ENCODE measurements at regions not wholly inside any gene's neighbourhood (a gene's known extent, or its start where the extent isn't known, plus 50 kb on each side); places are given as distances from the start of the nearest gene placed in this dataset.

DNA sequence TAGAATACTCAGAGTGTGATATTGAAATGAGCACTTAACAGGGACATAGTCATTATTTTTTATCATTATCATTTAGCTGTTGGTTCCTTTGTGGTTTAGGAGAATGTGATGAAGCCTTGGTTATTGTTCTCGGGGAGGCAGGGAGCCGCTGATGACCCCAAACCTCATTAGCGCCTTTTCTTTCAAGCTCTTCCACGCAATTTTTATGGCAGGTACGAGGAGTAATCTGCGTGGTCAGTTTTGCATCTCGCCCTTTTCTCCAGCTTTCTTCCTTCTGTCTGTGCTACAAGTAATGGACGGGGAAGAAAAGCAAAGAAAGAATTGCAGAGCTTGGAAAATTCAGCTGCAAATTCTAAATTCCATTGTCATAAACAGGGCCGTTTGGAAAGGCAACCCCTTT is 338.4 kb downstream of the GLRX3 start:
- Mint-ChIP-seq H3K4me1 (ENCODE audit: insufficient read depth, unreplicated experiment) (no peaks in the 10 kb centered on the region), H3K27ac (ENCODE audit: low read depth, unreplicated experiment) (no peak overlapping the region), H3K4me3 (ENCODE audit: unreplicated experiment) (no peak overlapping the region), H3K27me3 (ENCODE audit: insufficient read depth, unreplicated experiment) (no peaks in the 10 kb centered on the region), H3K9me3 (ENCODE audit: unreplicated experiment) (peaks cover 12% of the 10 kb centered on the region), H3K36me3 (ENCODE audit: insufficient read depth, unreplicated experiment) (no peaks in the 10 kb centered on the region)
- intact Hi-C loops (cut with micrococcal nuclease) = no loop called here
- ChIA-PET CTCF (no interaction called here), POLR2A (no interaction called here)
- BruUV-seq (replicated peaks) = no TSS peak
- TF ChIP-seq, protein P1, sequence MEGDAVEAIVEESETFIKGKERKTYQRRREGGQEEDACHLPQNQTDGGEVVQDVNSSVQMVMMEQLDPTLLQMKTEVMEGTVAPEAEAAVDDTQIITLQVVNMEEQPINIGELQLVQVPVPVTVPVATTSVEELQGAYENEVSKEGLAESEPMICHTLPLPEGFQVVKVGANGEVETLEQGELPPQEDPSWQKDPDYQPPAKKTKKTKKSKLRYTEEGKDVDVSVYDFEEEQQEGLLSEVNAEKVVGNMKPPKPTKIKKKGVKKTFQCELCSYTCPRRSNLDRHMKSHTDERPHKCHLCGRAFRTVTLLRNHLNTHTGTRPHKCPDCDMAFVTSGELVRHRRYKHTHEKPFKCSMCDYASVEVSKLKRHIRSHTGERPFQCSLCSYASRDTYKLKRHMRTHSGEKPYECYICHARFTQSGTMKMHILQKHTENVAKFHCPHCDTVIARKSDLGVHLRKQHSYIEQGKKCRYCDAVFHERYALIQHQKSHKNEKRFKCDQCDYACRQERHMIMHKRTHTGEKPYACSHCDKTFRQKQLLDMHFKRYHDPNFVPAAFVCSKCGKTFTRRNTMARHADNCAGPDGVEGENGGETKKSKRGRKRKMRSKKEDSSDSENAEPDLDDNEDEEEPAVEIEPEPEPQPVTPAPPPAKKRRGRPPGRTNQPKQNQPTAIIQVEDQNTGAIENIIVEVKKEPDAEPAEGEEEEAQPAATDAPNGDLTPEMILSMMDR (IDR thresholded peaks at IDR 0.05; ENCODE audit: unreplicated experiment) = no peak
- DNase-seq (ENCODE audit: unreplicated experiment) = no peak

DNA sequence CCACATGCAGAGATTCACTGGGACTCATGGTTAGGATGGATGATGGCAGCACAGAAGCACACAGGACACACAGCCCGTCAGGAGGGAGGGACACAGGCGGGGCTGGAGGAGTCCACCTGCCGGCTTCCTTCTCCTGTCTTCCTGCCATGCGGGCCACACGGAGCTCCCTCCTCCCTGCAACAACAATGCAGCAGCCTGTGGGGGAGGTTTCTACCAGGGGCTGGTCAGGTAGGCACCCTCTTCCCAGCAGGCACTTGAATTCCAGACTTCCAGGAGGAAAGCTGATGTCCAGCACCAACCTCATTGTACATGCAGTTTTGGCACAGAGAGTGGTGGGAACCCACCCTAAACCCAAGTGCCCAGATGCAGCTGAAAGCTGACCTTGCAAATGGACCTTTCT is 341.2 kb downstream of the GLRX3 start:
- Mint-ChIP-seq H3K36me3 (ENCODE audit: insufficient read depth, unreplicated experiment) (no peaks in the 10 kb centered on the region), H3K4me1 (ENCODE audit: insufficient read depth, unreplicated experiment) (no peaks in the 10 kb centered on the region), H3K9me3 (ENCODE audit: unreplicated experiment) (no peaks in the 10 kb centered on the region), H3K4me3 (ENCODE audit: unreplicated experiment) (no peak overlapping the region), H3K27me3 (ENCODE audit: insufficient read depth, unreplicated experiment) (no peaks in the 10 kb centered on the region), H3K27ac (ENCODE audit: low read depth, unreplicated experiment) (no peak overlapping the region)
- no TSS peak for BruUV-seq (replicated peaks)
- TF ChIP-seq, protein P1 (IDR thresholded peaks at IDR 0.05; ENCODE audit: unreplicated experiment) = no peak
- ChIA-PET POLR2A (no interaction called here), CTCF (interaction anchor here (0.6 kb wide), 1 partner anchor 1216 kb away, joined by 3 read pairs; no protein-coding TSS in a partner anchor)
- DNase-seq (ENCODE audit: unreplicated experiment) = no peak
- intact Hi-C loops (cut with micrococcal nuclease) = no loop called here

DNA sequence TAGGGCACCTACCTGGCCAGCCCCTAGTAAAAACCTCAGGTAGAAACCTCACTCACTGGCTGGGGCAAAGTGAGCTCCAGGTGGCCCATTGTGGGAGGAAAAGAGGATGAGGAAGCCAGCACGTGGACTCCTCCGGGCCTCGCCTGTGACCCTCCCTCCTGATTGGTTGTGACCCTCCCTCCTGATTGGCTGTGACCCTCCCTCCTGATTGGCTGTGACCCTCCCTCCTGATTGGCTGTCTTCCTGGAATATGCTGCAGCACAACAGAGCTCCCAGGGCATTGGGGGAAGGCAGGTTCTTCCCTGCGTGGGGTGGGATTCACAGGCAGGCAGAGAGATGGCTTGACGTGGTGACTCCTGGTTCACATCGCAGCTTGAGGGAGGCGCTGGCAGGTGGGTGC is 343.0 kb downstream of the GLRX3 start:
- Mint-ChIP-seq H3K27me3 (ENCODE audit: insufficient read depth, unreplicated experiment) (no peaks in the 10 kb centered on the region), H3K9me3 (ENCODE audit: unreplicated experiment) (no peaks in the 10 kb centered on the region), H3K27ac (ENCODE audit: low read depth, unreplicated experiment) (no peak overlapping the region), H3K36me3 (ENCODE audit: insufficient read depth, unreplicated experiment) (no peaks in the 10 kb centered on the region), H3K4me1 (ENCODE audit: insufficient read depth, unreplicated experiment) (no peaks in the 10 kb centered on the region), H3K4me3 (ENCODE audit: unreplicated experiment) (no peak overlapping the region)
- ChIA-PET CTCF (no interaction called here), POLR2A (no interaction called here)
- DNase-seq (ENCODE audit: unreplicated experiment) = no peak
- BruUV-seq (replicated peaks) = no TSS peak
- intact Hi-C loops (cut with micrococcal nuclease) = no loop called here
- TF ChIP-seq, protein P1 (IDR thresholded peaks at IDR 0.05; ENCODE audit: unreplicated experiment) = no peak

DNA sequence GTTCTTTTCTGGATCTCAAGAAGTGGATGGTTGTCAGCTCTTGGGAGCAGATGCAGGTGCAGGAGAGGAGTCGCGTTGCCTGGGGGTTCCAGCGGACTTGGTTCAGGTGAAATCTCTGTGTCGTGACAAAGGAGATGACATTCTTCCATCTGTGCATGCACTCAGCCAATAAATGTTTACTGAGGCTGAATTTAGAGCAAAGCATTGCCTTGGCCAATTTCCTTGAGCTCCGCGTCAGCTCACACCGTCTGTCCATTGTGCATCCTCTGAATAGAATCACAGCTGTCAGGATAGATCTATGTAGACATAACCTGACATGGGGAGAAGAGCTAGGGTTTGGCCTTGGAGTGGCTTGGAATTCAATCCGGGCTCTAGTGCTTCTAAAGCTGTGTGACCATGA is 343.7 kb downstream of the GLRX3 start:
- Mint-ChIP-seq H3K27ac (ENCODE audit: low read depth, unreplicated experiment) (no peak overlapping the region), H3K4me1 (ENCODE audit: insufficient read depth, unreplicated experiment) (no peaks in the 10 kb centered on the region), H3K4me3 (ENCODE audit: unreplicated experiment) (no peak overlapping the region), H3K9me3 (ENCODE audit: unreplicated experiment) (no peaks in the 10 kb centered on the region), H3K36me3 (ENCODE audit: insufficient read depth, unreplicated experiment) (no peaks in the 10 kb centered on the region), H3K27me3 (ENCODE audit: insufficient read depth, unreplicated experiment) (no peaks in the 10 kb centered on the region)
- intact Hi-C loops (cut with micrococcal nuclease) = no loop called here
- ChIA-PET POLR2A (no interaction called here), CTCF (no interaction called here)
- BruUV-seq (replicated peaks) = no TSS peak
- no peak for DNase-seq (ENCODE audit: unreplicated experiment)
- TF ChIP-seq, protein P1 (IDR thresholded peaks at IDR 0.05; ENCODE audit: unreplicated experiment) = no peak

Measured in MCF 10A (cell line).